ENCODE measurements at regions not wholly inside any gene's neighbourhood (a gene's known extent, or its start where the extent isn't known, plus 50 kb on each side); places are given as distances from the start of the nearest gene placed in this dataset.

- H3K9ac ChIP-seq (ENCODE audit: low read depth, low read length), result no peak overlapping the region
- no peak overlapping the region for H3K27ac ChIP-seq (ENCODE audit: low read length)
- H3K27me3 ChIP-seq (ENCODE audit: insufficient read depth, low read length), result peaks cover 5% of the 10 kb centered on the region; the same call in 1 of the 2 replicates
- H3K9me3 ChIP-seq (ENCODE audit: insufficient read depth, low read depth, low read length), result no peaks in the 10 kb centered on the region
- no peak overlapping the region for H3K4me3 ChIP-seq (ENCODE audit: low read length)
- peaks cover 18% of the 10 kb centered on the region for H3K4me1 ChIP-seq (ENCODE audit: insufficient read depth, low read length)
- no peaks in the 10 kb centered on the region for H3K36me3 ChIP-seq (ENCODE audit: insufficient read depth, low read depth, low read length)
These were observed 77.1 kb upstream of the FRMD1 start for GRCh38 chr6:168155821-168156741.

- H3K9ac ChIP-seq (ENCODE audit: low read depth, low read length), result no peak overlapping the region
- no peaks in the 10 kb centered on the region for H3K36me3 ChIP-seq (ENCODE audit: insufficient read depth, low read depth, low read length)
- no peak overlapping the region for H3K27ac ChIP-seq (ENCODE audit: low read length)
- H3K27me3 ChIP-seq (ENCODE audit: insufficient read depth, low read length), result peaks cover 5% of the 10 kb centered on the region; the same call in 1 of the 2 replicates
- no peak overlapping the region for H3K4me3 ChIP-seq (ENCODE audit: low read length)
- H3K4me1 ChIP-seq (ENCODE audit: insufficient read depth, low read length), result peaks cover 18% of the 10 kb centered on the region
- no peaks in the 10 kb centered on the region for H3K9me3 ChIP-seq (ENCODE audit: insufficient read depth, low read depth, low read length)
These were observed 76.2 kb upstream of the FRMD1 start for GRCh38 chr6:168155193-168155592.

- H3K4me1 ChIP-seq (ENCODE audit: insufficient read depth, low read length), result peaks cover 18% of the 10 kb centered on the region
- no peaks in the 10 kb centered on the region for H3K9me3 ChIP-seq (ENCODE audit: insufficient read depth, low read depth, low read length)
- H3K36me3 ChIP-seq (ENCODE audit: insufficient read depth, low read depth, low read length), result no peaks in the 10 kb centered on the region
- peaks cover 5% of the 10 kb centered on the region; the same call in 1 of the 2 replicates for H3K27me3 ChIP-seq (ENCODE audit: insufficient read depth, low read length)
- H3K4me3 ChIP-seq (ENCODE audit: low read length), result no peak overlapping the region
- H3K9ac ChIP-seq (ENCODE audit: low read depth, low read length), result no peak overlapping the region
- no peak overlapping the region for H3K27ac ChIP-seq (ENCODE audit: low read length)
These were observed 75.4 kb upstream of the FRMD1 start for GRCh38 chr6:168154263-168154917.

GRCh38 chr6:168153553-168153952, 74.5 kb upstream of the FRMD1 start:
- no peak overlapping the region for H3K27ac ChIP-seq (ENCODE audit: low read length)
- peaks cover 5% of the 10 kb centered on the region; the same call in 1 of the 2 replicates for H3K27me3 ChIP-seq (ENCODE audit: insufficient read depth, low read length)
- peaks cover 17% of the 10 kb centered on the region for H3K4me1 ChIP-seq (ENCODE audit: insufficient read depth, low read length)
- no peaks in the 10 kb centered on the region for H3K9me3 ChIP-seq (ENCODE audit: insufficient read depth, low read depth, low read length)
- H3K9ac ChIP-seq (ENCODE audit: low read depth, low read length), result no peak overlapping the region
- H3K36me3 ChIP-seq (ENCODE audit: insufficient read depth, low read depth, low read length), result no peaks in the 10 kb centered on the region
- H3K4me3 ChIP-seq (ENCODE audit: low read length), result no peak overlapping the region

GRCh38 chr6:168152980-168153379, 74.0 kb upstream of the FRMD1 start:
- Histone ChIP-seq H3K4me3 (ENCODE audit: low read length) (no peak overlapping the region), H3K9me3 (ENCODE audit: insufficient read depth, low read depth, low read length) (no peaks in the 10 kb centered on the region), H3K27me3 (ENCODE audit: insufficient read depth, low read length) (peaks cover 5% of the 10 kb centered on the region; the same call in 1 of the 2 replicates), H3K36me3 (ENCODE audit: insufficient read depth, low read depth, low read length) (no peaks in the 10 kb centered on the region), H3K4me1 (ENCODE audit: insufficient read depth, low read length) (peaks cover 12% of the 10 kb centered on the region), H3K27ac (ENCODE audit: low read length) (no peak overlapping the region), H3K9ac (ENCODE audit: low read depth, low read length) (no peak overlapping the region)

GRCh38 chr6:168152306-168152963, 73.4 kb upstream of the FRMD1 start:
- no peak overlapping the region for H3K9ac ChIP-seq (ENCODE audit: low read depth, low read length)
- H3K9me3 ChIP-seq (ENCODE audit: insufficient read depth, low read depth, low read length), result no peaks in the 10 kb centered on the region
- H3K27me3 ChIP-seq (ENCODE audit: insufficient read depth, low read length), result peaks cover 5% of the 10 kb centered on the region; the same call in 1 of the 2 replicates
- H3K4me3 ChIP-seq (ENCODE audit: low read length), result no peak overlapping the region
- no peak overlapping the region for H3K27ac ChIP-seq (ENCODE audit: low read length)
- H3K4me1 ChIP-seq (ENCODE audit: insufficient read depth, low read length), result peaks cover 9% of the 10 kb centered on the region
- no peaks in the 10 kb centered on the region for H3K36me3 ChIP-seq (ENCODE audit: insufficient read depth, low read depth, low read length)

GRCh38 chr6:168150551-168151320, 71.7 kb upstream of the FRMD1 start:
- H3K36me3 ChIP-seq (ENCODE audit: insufficient read depth, low read depth, low read length), result no peaks in the 10 kb centered on the region
- peaks cover 7% of the 10 kb centered on the region for H3K4me1 ChIP-seq (ENCODE audit: insufficient read depth, low read length)
- no peak overlapping the region for H3K27ac ChIP-seq (ENCODE audit: low read length)
- no peaks in the 10 kb centered on the region for H3K9me3 ChIP-seq (ENCODE audit: insufficient read depth, low read depth, low read length)
- H3K9ac ChIP-seq (ENCODE audit: low read depth, low read length), result no peak overlapping the region
- no peak overlapping the region for H3K4me3 ChIP-seq (ENCODE audit: low read length)
- no peaks in the 10 kb centered on the region; the same call in 1 of the 2 replicates for H3K27me3 ChIP-seq (ENCODE audit: insufficient read depth, low read length)

- Histone ChIP-seq H3K9me3 (ENCODE audit: insufficient read depth, low read depth, low read length) (no peaks in the 10 kb centered on the region), H3K36me3 (ENCODE audit: insufficient read depth, low read depth, low read length) (no peaks in the 10 kb centered on the region), H3K27me3 (ENCODE audit: insufficient read depth, low read length) (no peaks in the 10 kb centered on the region; the same call in 1 of the 2 replicates), H3K4me3 (ENCODE audit: low read length) (no peak overlapping the region), H3K9ac (ENCODE audit: low read depth, low read length) (no peak overlapping the region), H3K27ac (ENCODE audit: low read length) (no peak overlapping the region), H3K4me1 (ENCODE audit: insufficient read depth, low read length) (no peaks in the 10 kb centered on the region)
These were observed 70.0 kb upstream of the FRMD1 start for GRCh38 chr6:168149015-168149414.

- H3K9me3 ChIP-seq (ENCODE audit: insufficient read depth, low read depth, low read length), result no peaks in the 10 kb centered on the region
- H3K27me3 ChIP-seq (ENCODE audit: insufficient read depth, low read length), result no peaks in the 10 kb centered on the region; the same call in 1 of the 2 replicates
- no peak overlapping the region for H3K9ac ChIP-seq (ENCODE audit: low read depth, low read length)
- no peaks in the 10 kb centered on the region for H3K36me3 ChIP-seq (ENCODE audit: insufficient read depth, low read depth, low read length)
- H3K4me3 ChIP-seq (ENCODE audit: low read length), result no peak overlapping the region
- no peaks in the 10 kb centered on the region for H3K4me1 ChIP-seq (ENCODE audit: insufficient read depth, low read length)
- H3K27ac ChIP-seq (ENCODE audit: low read length), result no peak overlapping the region
These were observed 69.3 kb upstream of the FRMD1 start for GRCh38 chr6:168148231-168148849.

- Histone ChIP-seq H3K27me3 (ENCODE audit: insufficient read depth, low read length) (no peaks in the 10 kb centered on the region; the same call in 1 of the 2 replicates), H3K9me3 (ENCODE audit: insufficient read depth, low read depth, low read length) (no peaks in the 10 kb centered on the region), H3K27ac (ENCODE audit: low read length) (no peak overlapping the region), H3K9ac (ENCODE audit: low read depth, low read length) (no peak overlapping the region), H3K4me3 (ENCODE audit: low read length) (no peak overlapping the region), H3K4me1 (ENCODE audit: insufficient read depth, low read length) (no peaks in the 10 kb centered on the region), H3K36me3 (ENCODE audit: insufficient read depth, low read depth, low read length) (no peaks in the 10 kb centered on the region)
These were observed 68.3 kb upstream of the FRMD1 start for GRCh38 chr6:168147205-168147738.

Measured in iPS-20b (cell line).